NOMO-1 treated with dmso at 0.1 percent for 144 hours (cell line): ENCODE measurements at regions not wholly inside any gene's neighbourhood (a gene's known extent, or its start where the extent isn't known, plus 50 kb on each side); places are given as distances from the start of the nearest gene placed in this dataset.
A peak's percentile ranks its signal among the peaks of the same experiment; 100 is the strongest.

Source experiments
- DNase-seq: peaks from one replicate; lab custom pipeline; 2025; ENCODE audit not compliant: unreplicated experiment; lab: John Stamatoyannopoulos, UW

GRCh38 chr13:33615436-33615835, 202.5 kb upstream of the RFC3 start:
- no peak for DNase-seq

DNA sequence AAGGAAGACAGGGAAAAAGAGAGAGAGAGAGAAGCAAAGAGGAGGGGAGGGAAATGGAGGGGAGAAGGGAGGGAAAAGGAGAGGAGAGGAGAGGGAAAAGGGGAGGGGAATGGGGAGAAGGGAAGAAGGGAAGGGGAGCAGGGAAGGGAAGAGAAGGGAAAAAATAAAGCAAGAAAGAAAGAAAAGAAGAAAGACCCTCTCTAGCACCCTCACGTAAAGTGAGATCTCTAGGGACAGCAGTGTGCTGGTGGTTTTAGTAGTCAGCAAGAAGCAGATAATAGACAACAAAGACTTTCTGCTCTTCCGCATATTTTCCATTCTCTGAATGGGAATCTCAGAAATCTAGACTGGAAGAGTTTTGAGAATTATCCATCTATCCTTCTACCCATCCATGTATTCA, 201.8 kb upstream of the RFC3 start:
- DNase-seq = no peak

- DNase-seq = no peak
Measured at GRCh38 chr13:33617055-33617454, 200.9 kb upstream of the RFC3 start.

DNA sequence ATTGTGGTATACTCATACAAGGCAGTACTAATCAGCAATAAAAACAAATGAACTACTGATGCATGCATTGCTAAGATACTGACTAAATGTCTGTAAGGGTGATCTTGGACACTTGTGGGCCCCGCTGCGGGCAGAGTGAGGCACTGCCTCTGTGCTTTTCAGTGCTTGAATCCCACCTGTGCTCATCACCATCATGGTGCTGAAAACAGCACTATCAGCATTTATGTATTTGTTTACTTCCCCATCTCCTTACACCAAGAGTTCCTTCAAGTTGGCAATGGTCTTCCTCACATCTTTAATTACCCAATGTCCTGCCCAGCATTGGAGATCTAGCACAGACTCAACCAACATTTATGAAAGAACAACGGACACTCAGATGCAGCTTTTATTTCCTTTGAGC, 193.7 kb upstream of the RFC3 start:
- DNase-seq = no peak

GRCh38 chr13:33624740-33625139, 193.2 kb upstream of the RFC3 start:
- DNase-seq = no peak

DNA sequence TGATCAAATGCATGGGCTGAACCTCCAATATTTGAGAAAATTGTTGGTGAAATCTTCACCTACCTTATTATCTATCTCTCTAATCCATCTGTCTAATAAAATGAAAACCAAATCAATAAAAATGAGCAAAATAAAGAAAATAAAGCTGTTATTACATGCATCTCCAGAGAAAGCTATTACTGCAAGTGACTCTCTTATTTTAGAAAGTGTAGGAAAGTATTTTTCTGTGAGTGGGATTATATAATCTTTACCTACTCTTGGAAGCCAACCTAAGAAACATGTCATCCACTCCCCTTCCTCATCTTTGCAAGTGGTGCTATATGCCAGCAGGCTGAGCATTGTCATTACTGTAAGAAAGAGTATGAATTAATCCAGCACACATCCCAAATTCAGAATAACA, 191.5 kb upstream of the RFC3 start:
- DNase-seq = no peak

DNA sequence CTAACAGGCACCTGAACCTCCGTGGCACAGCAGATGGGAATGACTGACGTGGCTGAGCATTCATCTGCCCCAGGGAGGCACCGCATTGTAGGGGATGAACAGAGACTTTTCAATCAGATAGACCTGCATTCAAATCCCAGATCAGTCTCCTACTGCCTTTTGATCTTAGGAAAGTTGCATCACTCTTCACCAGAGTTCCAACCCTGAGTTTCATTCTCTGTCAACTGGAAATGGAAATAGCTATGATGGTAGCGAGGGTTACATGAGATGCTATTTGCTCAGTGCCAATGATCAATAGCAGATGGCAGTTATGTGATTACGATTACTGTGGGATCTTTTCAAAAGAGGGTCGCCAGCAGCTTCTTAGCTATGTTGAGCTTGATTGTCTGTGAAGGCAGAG, 189.3 kb upstream of the RFC3 start:
- no peak for DNase-seq

DNA sequence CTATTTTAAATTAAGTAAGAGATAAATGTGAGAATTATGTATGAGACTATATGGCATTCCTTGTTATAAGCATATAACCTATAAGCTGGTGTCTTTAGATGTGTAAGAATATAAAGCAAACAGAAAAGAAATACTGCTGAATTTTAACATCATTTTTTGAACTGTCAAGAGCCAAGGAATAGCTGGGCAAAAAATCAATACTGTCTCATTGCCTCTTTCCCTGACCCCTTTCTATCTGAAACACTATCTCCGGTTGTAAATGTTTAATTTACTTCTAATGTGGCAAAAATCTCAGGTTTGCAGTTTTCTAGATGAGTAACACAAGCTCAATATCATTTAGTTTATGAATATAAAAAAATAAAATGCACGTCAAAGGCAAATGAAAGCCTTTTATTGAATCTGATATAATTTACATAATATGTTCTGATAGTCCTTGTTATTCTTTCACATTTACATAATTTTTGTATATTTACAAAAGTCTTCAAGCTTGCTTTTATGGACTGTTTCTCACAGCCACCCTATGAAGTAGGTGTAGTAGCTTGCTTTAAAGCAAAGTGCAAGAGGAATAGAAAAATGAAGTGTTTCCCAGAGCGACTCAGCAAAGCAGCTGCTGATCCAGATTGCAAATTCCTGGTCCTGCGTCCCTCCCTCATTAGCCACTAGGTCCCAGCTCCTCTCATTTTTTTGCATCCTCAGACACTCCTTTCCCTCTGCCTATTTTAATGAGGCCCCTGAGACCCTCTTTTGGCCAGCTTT, 188.2 kb upstream of the RFC3 start:
- no peak for DNase-seq

DNA sequence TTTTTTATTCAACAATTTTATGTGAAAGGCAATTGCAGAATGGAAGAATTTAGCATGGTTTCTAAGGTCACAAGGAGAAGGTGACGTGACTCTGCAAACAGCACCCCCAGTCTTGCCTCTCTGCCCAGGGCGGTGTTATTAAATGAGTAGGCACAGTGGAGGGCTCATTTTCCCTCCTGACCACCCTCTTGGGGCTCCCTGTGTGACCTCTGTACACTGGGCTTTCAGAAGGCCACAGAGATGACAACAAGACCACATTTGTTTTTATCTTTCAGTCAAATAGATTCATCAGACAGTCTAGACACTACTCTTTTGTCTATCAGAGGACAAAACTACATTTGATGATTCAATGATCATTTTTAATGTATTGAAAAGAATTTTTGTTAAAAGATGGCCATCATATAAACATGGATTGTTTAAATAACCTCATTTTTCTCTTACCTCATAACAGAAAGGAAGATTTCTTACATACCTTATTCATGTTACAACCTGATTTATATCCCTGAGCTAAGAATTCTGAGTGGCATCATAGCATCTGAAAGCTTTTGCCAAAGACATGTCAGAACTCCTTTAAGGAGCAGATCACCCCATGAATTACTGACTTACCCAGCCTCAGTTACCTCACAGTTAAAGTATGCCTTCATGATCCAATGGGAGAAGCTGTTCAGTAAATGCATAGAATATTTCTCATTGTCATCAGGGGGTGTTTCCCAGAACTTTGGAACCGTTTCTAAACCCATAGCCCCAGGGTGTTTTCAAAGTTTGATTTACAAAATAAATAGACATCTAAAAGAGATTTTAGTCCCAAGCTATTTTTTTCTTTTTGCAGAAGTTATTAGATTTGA, 184.0 kb upstream of the RFC3 start:
- no peak for DNase-seq

- no peak for DNase-seq
Measured at GRCh38 chr13:33634546-33634982, 183.4 kb upstream of the RFC3 start.

GRCh38 chr13:33636243-33636642, 181.7 kb upstream of the RFC3 start:
- no peak for DNase-seq

DNA sequence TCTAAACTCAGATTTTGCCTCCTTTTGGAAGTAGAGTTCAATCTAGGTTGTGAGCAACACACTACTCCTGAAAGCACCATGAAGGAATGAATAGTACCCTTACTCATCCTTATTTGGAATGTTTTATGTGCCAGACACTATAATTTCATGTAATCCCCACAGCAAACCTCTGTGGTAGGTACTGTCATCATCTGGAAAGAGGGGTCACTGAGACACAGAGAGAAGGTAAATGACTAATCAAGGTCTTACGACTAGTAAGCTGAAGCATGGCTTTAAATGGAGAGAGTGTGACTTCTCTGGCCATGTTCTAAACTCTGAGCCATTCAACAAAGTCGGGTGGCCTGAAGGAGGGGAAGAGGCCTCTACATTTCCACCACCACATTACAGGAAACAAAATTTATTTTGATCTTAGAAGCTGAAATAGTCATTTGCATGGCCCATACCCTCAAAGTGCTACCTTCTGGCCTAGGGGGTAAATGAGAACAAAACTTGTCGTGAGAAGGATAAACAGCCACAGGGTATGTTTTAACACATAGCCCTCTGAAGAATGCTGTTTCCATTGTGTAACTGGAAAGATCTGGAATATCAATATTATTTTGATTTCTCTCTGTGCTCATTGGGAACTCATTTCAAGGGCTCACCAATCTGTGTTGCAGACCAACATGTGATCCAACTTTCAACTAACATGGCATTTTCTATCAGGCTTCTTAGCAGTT, 180.8 kb upstream of the RFC3 start:
- DNase-seq = no peak

- DNase-seq = no peak
Measured at GRCh38 chr13:33637978-33638743, 179.8 kb upstream of the RFC3 start.

- DNase-seq = no peak
Measured at GRCh38 chr13:33639158-33639557, 178.8 kb upstream of the RFC3 start.

DNA sequence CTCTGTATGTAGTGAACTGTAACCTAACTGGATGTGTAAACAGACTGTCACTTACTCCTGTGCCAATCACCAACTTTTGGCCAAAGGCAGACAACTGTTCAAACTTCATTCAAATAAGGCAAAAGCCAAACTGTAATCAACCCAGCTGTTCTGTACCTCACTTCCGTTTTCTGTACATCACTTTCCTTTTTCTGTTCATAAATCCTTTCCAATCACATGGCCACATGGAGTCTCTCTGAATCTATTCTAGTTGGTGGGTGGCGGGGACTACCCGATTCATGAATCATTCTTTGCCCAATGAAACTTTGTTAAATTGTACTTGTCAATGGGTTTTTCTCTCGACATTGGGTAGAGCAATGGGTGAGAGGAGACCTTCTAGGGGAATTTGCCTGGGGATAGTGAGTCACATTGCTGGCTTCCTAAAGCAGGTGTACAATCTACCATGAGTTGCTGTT, 178.3 kb upstream of the RFC3 start:
- no peak for DNase-seq

DNA sequence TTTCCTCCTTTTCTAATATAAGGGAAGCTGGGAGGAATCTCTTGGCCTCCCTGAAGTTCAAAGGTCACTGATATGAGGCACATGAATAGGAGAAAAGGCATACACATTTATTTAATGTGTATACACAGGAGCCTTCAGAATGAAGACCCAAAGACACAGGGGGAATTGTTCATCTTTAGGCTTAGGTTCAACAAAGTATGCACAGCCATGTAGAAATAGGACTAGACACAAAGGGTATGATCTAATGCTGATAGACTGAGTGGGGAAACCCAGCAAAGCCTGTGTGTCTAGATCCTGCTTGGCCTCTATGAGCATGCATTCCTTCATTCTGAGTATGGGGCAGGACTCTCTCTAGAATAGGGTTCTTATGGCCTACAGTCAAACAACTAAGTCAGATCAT, 177.1 kb upstream of the RFC3 start:
- DNase-seq = no peak

DNA sequence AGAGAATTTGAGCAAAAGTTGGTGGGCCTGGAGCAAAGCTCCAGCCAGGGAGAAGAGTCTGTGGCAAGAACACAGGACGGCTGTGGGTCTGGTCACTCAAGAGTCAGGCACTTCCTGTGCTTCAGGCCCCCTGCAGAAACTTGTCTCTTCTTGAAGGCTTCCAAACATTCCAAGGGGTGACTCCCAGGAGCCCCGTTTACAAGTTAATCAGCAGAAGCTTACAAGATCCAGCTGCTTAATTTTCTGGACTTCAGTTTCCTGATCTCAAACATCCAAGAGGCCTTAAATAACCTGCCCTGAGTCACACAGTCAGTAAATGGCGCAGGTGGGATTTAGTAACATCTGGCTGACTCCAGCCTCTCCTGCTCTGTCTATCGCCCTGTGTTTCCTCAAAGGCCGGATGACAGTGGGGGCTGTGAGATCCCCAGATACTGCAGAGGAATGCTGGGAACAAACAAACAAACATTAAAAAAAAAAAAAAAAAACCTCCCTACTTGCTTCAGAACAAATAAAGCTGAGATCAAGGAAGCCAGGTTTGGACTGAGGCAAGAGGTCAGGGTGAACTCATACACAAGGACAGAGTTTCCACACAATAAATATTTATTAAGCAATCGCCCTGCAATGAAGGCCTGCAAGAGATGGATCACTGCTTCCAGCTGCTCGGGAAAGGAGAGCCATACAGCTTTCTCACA, 175.4 kb upstream of the RFC3 start:
- no peak for DNase-seq

DNA sequence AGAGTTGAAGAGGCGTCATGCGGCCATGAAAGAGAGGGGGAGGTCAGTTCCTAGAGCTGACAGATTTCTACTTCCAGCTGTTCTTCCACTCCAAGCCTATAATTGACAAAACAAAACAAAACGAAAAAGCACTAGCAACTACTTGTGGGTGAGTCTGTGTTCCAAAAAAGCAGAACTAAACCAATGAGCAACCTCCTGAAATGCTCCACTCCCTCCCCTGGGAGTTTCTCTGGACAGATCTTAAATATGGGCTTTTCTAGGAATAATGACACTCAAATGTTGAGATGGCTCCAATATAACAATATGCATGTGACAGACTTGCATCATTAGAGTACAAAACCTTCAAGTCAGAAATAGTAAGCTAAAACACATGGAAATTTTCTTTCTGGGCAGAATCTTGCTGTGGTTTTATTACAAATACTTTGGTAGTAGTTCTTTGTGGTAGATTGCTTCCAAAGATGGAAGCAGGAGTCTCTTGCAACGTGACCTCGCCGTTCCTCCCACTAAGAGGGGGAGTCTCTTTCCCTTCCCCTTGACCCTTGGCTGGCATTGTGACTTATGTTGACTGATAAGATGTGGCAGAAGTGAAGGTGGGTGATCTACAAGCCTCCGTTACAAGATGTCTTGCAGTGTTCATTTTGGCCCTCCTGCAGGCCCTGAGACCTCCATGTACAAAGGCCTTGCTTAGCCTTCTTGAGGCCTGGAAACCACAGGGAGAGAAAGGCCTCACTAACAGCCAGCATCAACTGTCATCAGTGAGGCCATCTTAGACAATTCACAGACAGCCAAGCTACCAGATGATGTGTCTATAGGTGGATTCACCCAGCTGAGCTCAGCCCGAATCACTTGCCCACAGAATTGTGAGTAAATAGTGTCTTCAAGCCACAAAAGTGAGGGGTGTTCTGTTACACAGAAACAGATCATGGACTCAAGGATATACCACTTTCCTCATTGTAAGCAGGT, 173.1 kb upstream of the RFC3 start:
- DNase-seq = peak; percentile 23
